ENCODE measurements at regions not wholly inside any gene's neighbourhood (a gene's known extent, or its start where the extent isn't known, plus 50 kb on each side); places are given as distances from the start of the nearest gene placed in this dataset.

DNA sequence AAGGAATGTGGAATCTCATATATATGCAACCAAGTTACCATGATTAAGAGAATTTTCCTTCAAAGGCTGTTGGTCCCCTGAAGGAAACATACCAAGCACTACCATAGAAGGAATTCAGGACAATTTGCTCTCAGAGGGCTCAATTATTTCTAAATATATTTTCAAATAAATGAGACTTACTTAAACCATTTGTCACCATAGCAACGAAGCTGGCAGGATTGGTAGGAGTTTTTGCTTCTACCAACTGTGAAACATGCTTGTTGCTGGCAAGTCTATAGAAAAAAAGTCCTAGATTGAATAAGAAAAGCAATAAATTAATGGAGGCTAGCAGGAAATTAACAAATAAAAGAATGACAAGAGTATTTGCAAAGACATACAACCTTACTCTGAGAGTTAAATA lies 156.9 kb upstream of the NPSR1 start:
- TF ChIP-seq, protein P1, sequence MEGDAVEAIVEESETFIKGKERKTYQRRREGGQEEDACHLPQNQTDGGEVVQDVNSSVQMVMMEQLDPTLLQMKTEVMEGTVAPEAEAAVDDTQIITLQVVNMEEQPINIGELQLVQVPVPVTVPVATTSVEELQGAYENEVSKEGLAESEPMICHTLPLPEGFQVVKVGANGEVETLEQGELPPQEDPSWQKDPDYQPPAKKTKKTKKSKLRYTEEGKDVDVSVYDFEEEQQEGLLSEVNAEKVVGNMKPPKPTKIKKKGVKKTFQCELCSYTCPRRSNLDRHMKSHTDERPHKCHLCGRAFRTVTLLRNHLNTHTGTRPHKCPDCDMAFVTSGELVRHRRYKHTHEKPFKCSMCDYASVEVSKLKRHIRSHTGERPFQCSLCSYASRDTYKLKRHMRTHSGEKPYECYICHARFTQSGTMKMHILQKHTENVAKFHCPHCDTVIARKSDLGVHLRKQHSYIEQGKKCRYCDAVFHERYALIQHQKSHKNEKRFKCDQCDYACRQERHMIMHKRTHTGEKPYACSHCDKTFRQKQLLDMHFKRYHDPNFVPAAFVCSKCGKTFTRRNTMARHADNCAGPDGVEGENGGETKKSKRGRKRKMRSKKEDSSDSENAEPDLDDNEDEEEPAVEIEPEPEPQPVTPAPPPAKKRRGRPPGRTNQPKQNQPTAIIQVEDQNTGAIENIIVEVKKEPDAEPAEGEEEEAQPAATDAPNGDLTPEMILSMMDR (IDR thresholded peaks at IDR 0.05; ENCODE audit: low read depth, low read length, missing control alignments): no peak
- no peak for DNase-seq
- Histone ChIP-seq H3K4me3 (ENCODE audit: low read depth, low read length) (no peak overlapping the region), H3K27me3 (replicated peaks) (no peaks in the 10 kb centered on the region), H3K27ac (no peak overlapping the region), H3K36me3 (replicated peaks) (no peaks in the 10 kb centered on the region)
- in situ Hi-C loops (cut with HindIII; ENCODE audit: low pct_ligation_motif_present, low sequenced_read_pairs): no loop called here

DNA sequence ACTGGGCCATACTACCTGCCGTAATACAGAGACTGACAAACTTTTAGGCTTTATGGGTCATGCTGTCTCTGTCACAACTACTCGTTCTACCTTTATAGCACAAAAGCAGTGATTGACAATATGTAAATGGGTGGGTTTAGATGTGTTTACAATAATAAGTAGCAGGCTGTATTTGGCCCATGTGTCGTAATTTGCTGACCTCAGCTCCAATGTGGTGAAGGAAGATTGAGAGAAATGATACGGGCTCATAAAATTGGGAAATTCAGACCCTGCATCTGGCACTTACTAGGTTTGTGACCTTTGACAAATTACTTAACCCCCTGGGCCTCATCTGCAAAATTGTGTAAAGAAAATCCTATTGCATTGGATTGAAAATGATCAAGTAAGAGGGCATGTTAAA lies 150.8 kb upstream of the NPSR1 start:
- H3K4me3 ChIP-seq (ENCODE audit: low read depth, low read length): no peak overlapping the region
- H3K36me3 ChIP-seq (replicated peaks): no peaks in the 10 kb centered on the region
- in situ Hi-C loops (cut with HindIII; ENCODE audit: low pct_ligation_motif_present, low sequenced_read_pairs): no loop called here
- H3K27ac ChIP-seq: no peak overlapping the region
- DNase-seq: no peak
- TF ChIP-seq, protein P1 (IDR thresholded peaks at IDR 0.05; ENCODE audit: low read depth, low read length, missing control alignments): no peak
- no peaks in the 10 kb centered on the region for H3K27me3 ChIP-seq (replicated peaks)

DNA sequence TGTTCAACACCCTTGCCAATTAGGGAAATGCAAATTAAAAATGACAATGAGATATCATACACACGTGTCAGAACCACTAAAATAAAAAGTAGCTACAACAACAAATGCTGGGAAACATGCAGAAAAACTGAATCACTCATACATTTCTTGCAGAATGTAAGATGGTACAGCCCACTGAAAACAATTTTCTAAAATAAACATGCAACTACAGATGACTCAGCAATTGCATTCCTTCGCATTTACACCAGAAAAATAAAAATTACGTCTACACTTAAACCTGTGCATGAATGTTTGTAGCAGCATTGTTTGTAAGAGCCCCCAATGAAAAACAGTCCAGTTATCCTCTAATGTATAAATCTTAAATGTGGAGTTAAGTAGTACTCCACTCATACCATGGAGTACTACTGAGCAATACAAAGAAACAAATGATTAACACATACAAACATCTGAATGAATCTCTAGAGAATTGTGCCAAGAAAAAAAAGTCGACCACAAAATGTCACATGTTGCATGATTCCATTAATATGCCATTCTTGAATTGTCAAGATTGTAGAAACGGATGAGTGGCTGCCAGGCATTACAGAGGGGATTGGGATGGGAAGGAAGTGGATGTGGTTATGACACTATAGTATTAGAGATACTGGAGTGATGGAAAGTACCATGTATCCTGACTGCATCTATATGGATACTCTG lies 134.6 kb upstream of the NPSR1 start:
- Histone ChIP-seq H3K36me3 (replicated peaks) (no peaks in the 10 kb centered on the region), H3K27ac (peak overlapping the region; percentile 29), H3K4me3 (ENCODE audit: low read depth, low read length) (no peak overlapping the region), H3K27me3 (replicated peaks) (no peaks in the 10 kb centered on the region)
- TF ChIP-seq, protein P1 (IDR thresholded peaks at IDR 0.05; ENCODE audit: low read depth, low read length, missing control alignments): no peak
- in situ Hi-C loops (cut with HindIII; ENCODE audit: low pct_ligation_motif_present, low sequenced_read_pairs): no loop called here
- DNase-seq: peak; percentile 65

DNA sequence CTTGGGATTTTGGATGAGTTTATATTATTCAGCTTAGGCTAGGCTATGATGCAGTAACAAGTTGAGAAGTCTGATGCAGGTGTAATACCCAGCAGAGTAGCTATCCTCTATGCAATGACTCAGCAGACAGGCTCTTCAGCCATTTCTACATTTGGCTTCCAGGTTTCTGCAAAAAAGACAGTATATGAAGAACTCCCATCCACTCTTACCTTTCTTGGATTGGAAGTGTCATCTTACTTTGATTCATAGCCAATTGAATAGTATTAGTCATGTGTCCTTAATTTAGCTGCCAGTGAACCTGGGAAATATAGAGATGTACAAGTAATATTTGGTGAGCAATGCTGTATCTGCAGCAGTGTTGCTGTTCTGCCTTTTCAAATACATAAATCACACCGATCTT lies 127.8 kb upstream of the NPSR1 start:
- TF ChIP-seq, protein P1 (IDR thresholded peaks at IDR 0.05; ENCODE audit: low read depth, low read length, missing control alignments): no peak
- DNase-seq: no peak
- no peak overlapping the region for H3K27ac ChIP-seq
- H3K4me3 ChIP-seq (ENCODE audit: low read depth, low read length): no peak overlapping the region
- H3K36me3 ChIP-seq (replicated peaks): no peaks in the 10 kb centered on the region
- in situ Hi-C loops (cut with HindIII; ENCODE audit: low pct_ligation_motif_present, low sequenced_read_pairs): no loop called here
- H3K27me3 ChIP-seq (replicated peaks): no peaks in the 10 kb centered on the region

DNA sequence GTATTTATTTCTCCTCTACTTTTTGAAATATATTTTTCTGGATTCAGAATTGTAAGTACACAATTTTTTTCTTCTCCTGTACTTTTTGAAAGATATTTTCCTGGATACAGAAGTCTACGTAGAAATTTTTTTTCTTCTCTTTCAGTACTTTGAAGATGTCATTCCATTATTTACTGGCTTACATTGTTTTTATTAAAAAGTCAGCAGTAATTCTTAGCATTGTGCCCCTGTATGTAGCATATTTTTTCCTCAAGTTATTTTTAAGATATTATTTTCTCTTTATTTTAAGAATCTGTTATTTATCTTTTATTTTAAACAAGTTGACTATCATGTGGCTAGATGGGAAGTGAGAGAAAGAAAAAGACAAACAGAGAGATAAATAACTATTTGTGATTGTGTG lies 119.0 kb upstream of the NPSR1 start:
- Histone ChIP-seq H3K4me3 (ENCODE audit: low read depth, low read length) (no peak overlapping the region), H3K27me3 (replicated peaks) (no peaks in the 10 kb centered on the region), H3K36me3 (replicated peaks) (no peaks in the 10 kb centered on the region), H3K27ac (no peak overlapping the region)
- TF ChIP-seq, protein P1 (IDR thresholded peaks at IDR 0.05; ENCODE audit: low read depth, low read length, missing control alignments): no peak
- in situ Hi-C loops (cut with HindIII; ENCODE audit: low pct_ligation_motif_present, low sequenced_read_pairs): no loop called here
- DNase-seq: no peak

DNA sequence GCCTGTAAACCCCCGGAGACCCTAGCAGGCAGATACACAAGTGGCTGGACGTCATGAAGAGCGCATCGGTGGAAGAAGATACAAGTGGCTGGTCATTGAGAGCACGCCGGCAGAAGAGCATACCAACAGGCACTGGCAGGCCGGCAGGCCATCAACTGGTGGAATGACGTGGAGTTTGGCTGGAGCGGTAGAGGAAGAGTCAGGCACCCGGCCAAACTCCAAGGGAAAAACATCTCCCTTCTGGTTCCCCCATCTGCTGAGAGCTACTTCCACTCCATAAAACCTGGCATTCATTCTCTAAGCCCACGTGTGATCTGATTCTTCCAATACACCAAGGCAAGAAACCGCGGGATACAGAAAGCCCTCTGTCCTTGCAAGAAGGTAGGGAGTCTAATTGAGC lies 113.4 kb upstream of the NPSR1 start:
- H3K27me3 ChIP-seq (replicated peaks): no peaks in the 10 kb centered on the region
- H3K36me3 ChIP-seq (replicated peaks): no peaks in the 10 kb centered on the region
- DNase-seq: no peak
- TF ChIP-seq, protein P1 (IDR thresholded peaks at IDR 0.05; ENCODE audit: low read depth, low read length, missing control alignments): no peak
- H3K27ac ChIP-seq: no peak overlapping the region
- in situ Hi-C loops (cut with HindIII; ENCODE audit: low pct_ligation_motif_present, low sequenced_read_pairs): no loop called here
- H3K4me3 ChIP-seq (ENCODE audit: low read depth, low read length): no peak overlapping the region
